Ishikawa (cell line): ENCODE measurements at regions not wholly inside any gene's neighbourhood (a gene's known extent, or its start where the extent isn't known, plus 50 kb on each side); places are given as distances from the start of the nearest gene placed in this dataset.

ENCODE experiments used
- CEBPB ChIP-seq: IDR thresholded peaks from 2 replicates; pipeline ENCODE4 v1.6.1; 2012
- CREB1 ChIP-seq: IDR thresholded peaks from 2 replicates; pipeline ENCODE4 v1.6.1; 2012; ENCODE audit warnings: low read depth
- EGR1 ChIP-seq: IDR thresholded peaks from 2 replicates; pipeline ENCODE4 v1.6.1; 2012
- EP300 ChIP-seq: IDR thresholded peaks from 2 replicates; pipeline ENCODE4 v1.6.1; 2012; ENCODE audit warnings: borderline replicate concordance
- FOXM1 ChIP-seq: IDR thresholded peaks from 2 replicates; pipeline ENCODE4 v1.6.1; 2012; ENCODE audit warnings: low read depth, borderline replicate concordance
- NFIC ChIP-seq: IDR thresholded peaks from 2 replicates; pipeline ENCODE4 v1.6.1; 2012
- RAD21 ChIP-seq: IDR thresholded peaks from 2 replicates; pipeline ENCODE4 v1.6.1; 2012; ENCODE audit warnings: low read depth
- TAF1 ChIP-seq: IDR thresholded peaks from 2 replicates; pipeline ENCODE4 v1.6.1; 2012; ENCODE audit warnings: low read depth, mild to moderate bottlenecking
- TCF12 ChIP-seq: IDR thresholded peaks from 2 replicates; pipeline ENCODE4 v1.6.1; 2012; ENCODE audit warnings: low read depth
- TEAD4 ChIP-seq: IDR thresholded peaks from 2 replicates; pipeline ENCODE4 v1.6.1; 2012
- YY1 ChIP-seq: IDR thresholded peaks from 2 replicates; pipeline ENCODE4 v1.6.1; 2012; ENCODE audit warnings: low read depth
- ZBTB7A ChIP-seq: IDR thresholded peaks from 2 replicates; pipeline ENCODE4 v1.6.1; 2012; ENCODE audit warnings: low read depth
- TF ChIP-seq, protein P1 (sequence below): IDR thresholded peaks from 2 replicates; pipeline ENCODE4 v1.6.1; 2012
- TF ChIP-seq, protein P2 (sequence below): IDR thresholded peaks from 2 replicates; pipeline ENCODE4 v1.6.1; 2012
- TF ChIP-seq, protein P3 (sequence below): IDR thresholded peaks from 2 replicates; pipeline ENCODE4 v1.6.1; 2012; ENCODE audit warnings: low read depth, mild to moderate bottlenecking

DNA sequence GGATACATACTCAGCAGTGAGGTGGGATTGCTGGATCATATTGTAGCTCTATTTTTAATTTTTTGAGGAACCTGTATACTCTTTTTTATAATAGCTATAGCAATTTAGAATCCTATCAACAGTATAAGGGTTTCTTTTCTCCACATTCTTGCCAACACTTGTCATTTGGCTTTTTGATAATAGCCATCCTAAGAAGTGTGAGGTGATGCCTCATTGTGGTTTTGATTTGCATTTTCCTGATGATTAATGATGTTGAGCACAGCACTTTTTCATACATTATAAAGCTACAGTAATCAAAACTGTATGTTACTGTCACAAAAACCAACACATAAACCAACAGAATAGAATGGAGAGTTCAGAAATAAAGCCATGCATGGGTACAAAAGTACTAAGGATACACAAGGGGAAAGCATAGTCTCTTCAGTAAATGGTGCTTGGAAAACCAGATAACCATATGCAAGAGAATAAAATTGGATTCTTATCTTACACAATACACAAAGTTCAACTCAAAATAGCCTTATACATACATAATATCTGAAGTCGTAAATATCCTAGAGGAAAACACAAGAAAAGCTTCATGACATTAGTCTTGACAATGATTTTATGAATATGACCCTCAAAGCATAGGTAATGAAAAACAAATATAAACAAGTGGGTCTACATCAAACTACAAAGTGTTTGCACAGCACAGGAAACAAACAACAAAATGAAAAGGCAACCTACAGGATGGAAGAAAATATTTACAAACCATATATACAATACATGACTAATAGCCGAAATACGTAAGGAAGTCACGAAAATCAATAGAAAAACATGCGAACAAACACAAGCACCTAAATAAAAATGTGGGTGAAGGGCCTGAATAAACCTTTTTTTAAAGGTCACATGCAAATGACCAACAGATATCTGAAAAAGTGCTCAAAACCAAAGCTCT is 287.8 kb upstream of the DAB2 start:
- no peak for TF ChIP-seq TEAD4
- no peak for TF ChIP-seq TAF1
- TF ChIP-seq EP300: no peak
- TF ChIP-seq FOXM1: no peak
- no peak for TF ChIP-seq NFIC
- TF ChIP-seq EGR1: no peak
- TF ChIP-seq RAD21: no peak
- TF ChIP-seq, protein P1, sequence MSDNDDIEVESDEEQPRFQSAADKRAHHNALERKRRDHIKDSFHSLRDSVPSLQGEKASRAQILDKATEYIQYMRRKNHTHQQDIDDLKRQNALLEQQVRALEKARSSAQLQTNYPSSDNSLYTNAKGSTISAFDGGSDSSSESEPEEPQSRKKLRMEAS: no peak
- TF ChIP-seq TCF12: no peak
- no peak for TF ChIP-seq YY1
- no peak for TF ChIP-seq ZBTB7A
- TF ChIP-seq CREB1: no peak
- TF ChIP-seq CEBPB: no peak
- TF ChIP-seq, protein P2, sequence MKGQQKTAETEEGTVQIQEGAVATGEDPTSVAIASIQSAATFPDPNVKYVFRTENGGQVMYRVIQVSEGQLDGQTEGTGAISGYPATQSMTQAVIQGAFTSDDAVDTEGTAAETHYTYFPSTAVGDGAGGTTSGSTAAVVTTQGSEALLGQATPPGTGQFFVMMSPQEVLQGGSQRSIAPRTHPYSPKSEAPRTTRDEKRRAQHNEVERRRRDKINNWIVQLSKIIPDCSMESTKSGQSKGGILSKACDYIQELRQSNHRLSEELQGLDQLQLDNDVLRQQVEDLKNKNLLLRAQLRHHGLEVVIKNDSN: no peak
- TF ChIP-seq, protein P3, sequence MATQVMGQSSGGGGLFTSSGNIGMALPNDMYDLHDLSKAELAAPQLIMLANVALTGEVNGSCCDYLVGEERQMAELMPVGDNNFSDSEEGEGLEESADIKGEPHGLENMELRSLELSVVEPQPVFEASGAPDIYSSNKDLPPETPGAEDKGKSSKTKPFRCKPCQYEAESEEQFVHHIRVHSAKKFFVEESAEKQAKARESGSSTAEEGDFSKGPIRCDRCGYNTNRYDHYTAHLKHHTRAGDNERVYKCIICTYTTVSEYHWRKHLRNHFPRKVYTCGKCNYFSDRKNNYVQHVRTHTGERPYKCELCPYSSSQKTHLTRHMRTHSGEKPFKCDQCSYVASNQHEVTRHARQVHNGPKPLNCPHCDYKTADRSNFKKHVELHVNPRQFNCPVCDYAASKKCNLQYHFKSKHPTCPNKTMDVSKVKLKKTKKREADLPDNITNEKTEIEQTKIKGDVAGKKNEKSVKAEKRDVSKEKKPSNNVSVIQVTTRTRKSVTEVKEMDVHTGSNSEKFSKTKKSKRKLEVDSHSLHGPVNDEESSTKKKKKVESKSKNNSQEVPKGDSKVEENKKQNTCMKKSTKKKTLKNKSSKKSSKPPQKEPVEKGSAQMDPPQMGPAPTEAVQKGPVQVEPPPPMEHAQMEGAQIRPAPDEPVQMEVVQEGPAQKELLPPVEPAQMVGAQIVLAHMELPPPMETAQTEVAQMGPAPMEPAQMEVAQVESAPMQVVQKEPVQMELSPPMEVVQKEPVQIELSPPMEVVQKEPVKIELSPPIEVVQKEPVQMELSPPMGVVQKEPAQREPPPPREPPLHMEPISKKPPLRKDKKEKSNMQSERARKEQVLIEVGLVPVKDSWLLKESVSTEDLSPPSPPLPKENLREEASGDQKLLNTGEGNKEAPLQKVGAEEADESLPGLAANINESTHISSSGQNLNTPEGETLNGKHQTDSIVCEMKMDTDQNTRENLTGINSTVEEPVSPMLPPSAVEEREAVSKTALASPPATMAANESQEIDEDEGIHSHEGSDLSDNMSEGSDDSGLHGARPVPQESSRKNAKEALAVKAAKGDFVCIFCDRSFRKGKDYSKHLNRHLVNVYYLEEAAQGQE: no peak

DNA sequence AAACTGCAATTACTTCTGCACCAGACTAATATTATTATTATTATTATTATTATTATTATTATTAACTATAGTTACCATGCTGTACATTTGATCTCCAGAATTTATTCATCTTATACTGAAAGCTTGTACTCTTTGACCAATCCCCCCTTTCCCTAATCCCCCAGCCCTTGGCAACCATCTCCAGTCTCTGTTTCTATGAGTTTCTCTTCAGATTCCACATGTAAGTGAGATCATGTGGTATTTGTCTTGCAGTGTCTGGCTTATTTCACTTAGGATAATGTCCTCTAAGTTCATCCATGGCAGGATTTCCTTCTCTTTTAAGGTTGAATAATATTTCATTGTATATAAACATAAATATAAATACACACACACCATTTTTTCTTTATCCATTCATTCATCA is 287.0 kb upstream of the DAB2 start:
- no peak for TF ChIP-seq ZBTB7A
- TF ChIP-seq CREB1: no peak
- no peak for TF ChIP-seq TAF1
- no peak for TF ChIP-seq CEBPB
- no peak for TF ChIP-seq YY1
- TF ChIP-seq FOXM1: no peak
- TF ChIP-seq TCF12: no peak

DNA sequence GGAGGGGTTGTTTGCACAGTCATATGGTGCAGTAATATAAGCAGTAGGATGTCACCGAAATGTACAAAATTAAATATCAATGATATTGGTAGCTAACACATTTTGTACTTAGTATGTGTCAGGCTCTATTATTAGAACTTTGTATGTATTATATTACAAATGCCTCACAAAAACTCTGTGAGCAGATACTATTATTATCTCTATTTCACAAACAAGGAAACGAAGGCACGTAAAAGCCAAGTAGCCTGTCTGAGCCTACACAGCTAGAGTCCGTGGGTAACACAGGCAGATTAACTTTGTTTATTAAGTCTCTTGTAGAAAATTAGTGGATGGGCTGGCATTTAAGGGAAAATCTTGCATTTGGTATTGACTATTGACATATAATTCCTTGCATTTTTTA is 284.3 kb upstream of the DAB2 start:
- no peak for TF ChIP-seq FOXM1

DNA sequence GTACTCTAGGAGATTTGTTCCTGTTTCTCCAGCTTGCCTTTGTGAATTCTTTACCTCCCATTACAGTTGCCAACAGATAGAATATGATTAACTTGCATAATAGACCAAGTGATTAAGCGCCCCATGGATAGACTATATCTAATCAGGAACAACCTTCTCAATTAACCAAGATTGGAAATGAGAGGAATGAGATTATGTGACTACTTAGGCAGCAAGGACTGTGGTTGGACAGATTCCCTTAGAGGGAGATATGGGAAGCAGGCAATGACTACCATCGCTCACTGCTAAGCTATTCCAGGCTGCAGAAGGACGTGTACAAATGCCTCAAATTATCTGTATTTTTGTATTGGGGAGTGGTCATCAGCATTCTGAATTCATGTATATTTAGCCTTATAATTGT is 278.1 kb upstream of the DAB2 start:
- TF ChIP-seq, protein P2: no peak
- TF ChIP-seq TCF12: no peak
- TF ChIP-seq, protein P1: no peak
- TF ChIP-seq YY1: no peak
- TF ChIP-seq, protein P3: no peak
- TF ChIP-seq ZBTB7A: no peak
- no peak for TF ChIP-seq NFIC
- TF ChIP-seq EP300: no peak
- TF ChIP-seq CEBPB: no peak
- TF ChIP-seq FOXM1: no peak

DNA sequence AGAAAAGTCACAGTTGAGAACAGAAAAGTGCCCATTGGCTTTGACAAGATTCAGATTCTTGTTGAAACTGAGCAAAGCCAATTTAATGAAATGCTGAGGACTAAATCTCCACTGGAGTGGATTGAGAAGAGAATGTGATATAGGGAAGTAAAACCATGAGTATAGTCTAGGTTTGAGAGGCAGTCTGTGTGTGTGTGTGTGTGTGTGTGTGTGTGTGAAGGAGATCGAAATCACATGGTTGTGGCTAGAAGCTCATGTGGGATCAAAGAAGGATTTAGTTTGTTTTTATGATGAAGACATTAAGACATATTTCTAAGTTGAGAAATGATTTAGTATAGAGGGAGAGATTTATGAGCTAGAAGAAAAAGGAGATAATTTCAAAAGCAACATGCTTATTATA is 275.7 kb upstream of the DAB2 start:
- TF ChIP-seq RAD21: no peak
- TF ChIP-seq CEBPB: no peak
- TF ChIP-seq ZBTB7A: no peak

DNA sequence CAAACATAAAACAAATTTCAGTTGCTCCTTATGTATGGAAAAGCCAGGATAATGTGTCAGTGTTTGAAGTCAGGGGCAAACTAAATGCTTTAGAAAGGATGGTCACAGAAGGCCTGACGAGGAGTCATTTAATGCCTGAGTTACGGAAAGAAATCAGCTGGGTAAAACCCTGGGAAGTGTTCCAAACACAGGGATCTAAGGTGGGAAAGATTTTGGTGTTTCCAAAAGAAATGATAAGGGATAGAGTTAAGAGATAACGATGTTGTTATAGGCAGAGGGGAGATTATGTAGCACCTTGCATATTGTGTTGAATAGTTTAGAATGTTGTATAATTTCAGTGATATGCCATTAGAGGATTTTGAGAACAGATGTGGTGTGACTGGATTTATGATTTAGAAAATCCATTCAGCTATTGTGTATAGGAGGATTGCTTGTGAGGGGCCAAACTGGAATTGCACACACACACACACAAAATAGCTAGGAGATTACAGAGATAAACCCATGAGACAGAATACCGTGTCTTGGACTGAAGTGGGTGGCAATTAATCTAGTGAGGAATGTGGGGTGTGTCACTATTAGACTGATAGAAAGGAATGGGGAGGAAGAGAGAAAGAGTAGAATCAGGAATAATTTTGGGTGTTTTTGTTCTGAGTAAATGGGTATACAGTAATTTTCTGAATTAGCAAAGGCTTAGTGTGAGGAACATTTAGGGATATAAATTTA is 274.2 kb upstream of the DAB2 start:
- TF ChIP-seq CREB1 (no peak), RAD21 (no peak), TCF12 (no peak), ZBTB7A (no peak), TAF1 (no peak), TEAD4 (no peak), FOXM1 (no peak), EP300 (no peak), NFIC (no peak), CEBPB (no peak), EGR1 (no peak), YY1 (no peak)
- TF ChIP-seq, protein P2: no peak
- TF ChIP-seq, protein P1: no peak
- TF ChIP-seq, protein P3: no peak
